Glomerular endothelial cell (primary cell): ENCODE measurements at regions not wholly inside any gene's neighbourhood (a gene's known extent, or its start where the extent isn't known, plus 50 kb on each side); places are given as distances from the start of the nearest gene placed in this dataset.
"Not testable (repeated sequence)": the region's sequence is repeated elsewhere in the genome, so short reads cannot be mapped to it uniquely, and the experiment has no call there.

ENCODE experiments used
- DNase-seq: peaks from one replicate; pipeline ENCODE4 v3.0.0-alpha.2; 2011; ENCODE audit warnings: low read depth, low spot score; ENCODE audit errors: extremely low read depth

DNA sequence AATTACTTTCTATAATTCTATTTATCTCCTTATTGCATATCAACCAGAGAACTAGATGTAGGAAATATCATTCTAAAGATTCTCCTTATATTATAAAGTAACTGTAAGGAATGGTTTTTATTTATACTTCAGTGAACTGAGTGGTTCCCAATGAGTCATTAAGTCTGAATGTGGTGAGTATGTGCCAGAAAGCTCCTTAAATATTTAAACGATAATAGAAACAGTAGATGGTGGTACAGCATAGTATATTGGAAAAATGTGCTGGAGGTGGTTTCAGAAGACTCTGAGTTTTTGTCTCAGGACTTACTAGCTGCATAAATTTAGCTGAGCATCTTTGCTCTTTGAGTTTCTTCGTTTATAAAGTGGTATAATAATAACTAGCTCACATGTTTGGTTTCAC, 653.5 kb downstream of the FAM181B start:
- no peak for DNase-seq

DNA sequence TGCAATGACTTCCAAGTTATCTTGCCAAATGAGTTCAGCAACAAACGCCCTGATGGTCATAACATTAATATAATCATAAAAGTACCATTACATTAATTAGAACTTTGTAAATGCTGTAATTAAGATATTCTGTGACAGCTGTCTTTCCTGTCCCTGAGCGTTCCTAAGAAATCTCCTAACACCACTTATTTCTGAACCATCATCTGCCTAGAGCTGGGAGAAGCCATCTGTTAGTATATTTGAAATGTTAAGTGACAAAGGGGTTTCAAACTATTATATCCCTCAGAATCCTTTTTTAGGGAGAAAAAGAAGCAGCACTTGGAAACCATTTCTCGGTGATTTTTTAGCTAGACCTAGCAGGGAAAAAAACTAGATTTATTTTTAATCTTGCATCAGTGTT, 657.5 kb downstream of the FAM181B start:
- DNase-seq: no peak

DNA sequence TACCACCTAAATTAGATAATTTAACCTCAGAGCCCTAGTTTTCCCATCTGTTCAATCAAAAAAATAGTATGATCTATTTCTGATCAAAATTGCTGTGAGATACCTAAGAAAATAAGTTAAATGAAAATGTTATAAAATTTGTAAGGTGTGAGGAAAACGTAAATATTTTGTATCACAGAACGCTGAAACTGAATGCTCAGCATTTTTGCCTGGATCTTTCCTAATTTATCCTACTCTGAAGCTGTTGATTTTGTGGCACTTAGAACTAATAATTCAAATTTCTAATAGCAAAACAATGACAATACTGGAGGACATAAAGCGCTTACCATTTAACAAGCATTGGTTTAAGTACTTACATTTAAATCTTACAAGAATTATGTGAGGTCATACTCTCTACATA, 674.2 kb downstream of the FAM181B start:
- DNase-seq: no peak

DNA sequence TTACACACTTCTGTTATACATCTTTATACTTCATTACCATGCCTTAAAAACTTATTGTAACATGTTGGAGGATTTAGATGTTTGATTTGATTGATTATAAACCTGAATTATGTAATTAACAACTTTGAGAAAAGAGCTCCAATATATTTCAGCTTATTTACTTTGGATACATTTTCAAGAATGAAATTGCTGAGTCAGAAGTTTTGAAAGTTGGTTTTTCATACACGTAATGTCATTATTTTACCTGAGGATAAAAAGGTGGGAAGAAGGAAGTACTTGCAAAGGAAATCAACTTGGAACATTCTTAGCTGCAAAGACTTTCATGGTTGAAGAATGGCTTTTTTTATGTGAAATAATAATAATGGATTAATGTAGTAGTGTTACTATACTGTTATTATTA, 677.2 kb downstream of the FAM181B start:
- no peak for DNase-seq

DNA sequence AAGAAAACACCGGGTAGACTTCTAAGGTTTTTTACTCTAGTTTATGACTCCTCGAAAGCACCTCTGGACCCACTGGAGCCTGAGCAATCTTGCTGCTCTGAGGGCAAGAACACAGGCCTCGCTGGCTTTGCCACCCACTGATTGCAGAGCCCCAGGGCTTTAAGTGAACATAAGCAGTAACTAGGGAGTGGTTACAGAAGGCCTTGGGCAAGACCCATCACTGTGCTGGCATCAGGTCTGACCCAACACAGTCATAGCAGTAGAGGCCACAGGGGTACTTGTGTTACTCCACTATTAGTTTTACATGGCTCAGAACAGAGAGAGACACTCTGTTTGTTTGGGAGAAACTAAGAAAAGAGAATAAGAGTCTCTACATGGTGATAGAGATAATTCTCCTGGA, 684.5 kb downstream of the FAM181B start:
- DNase-seq: no peak

DNA sequence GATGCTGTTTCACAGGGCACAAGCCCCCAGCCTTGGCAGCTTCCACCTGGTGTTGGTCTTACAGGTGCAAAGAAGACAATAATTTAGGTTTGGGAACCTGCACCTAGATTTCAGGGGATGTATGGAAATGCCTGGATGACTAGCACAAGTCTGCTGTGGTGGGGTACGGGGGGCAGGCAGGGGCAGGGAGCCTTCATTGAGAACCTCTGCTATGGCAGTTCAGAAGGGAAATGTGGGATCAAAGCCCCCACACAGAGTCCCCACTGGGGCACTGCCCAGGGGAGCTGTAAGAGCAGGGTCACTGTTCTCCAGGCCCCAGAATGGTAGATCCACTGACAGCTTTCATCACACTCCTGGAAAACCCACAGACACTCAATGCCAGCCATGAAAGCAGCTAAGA, 686.5 kb downstream of the FAM181B start:
- no peak for DNase-seq

DNA sequence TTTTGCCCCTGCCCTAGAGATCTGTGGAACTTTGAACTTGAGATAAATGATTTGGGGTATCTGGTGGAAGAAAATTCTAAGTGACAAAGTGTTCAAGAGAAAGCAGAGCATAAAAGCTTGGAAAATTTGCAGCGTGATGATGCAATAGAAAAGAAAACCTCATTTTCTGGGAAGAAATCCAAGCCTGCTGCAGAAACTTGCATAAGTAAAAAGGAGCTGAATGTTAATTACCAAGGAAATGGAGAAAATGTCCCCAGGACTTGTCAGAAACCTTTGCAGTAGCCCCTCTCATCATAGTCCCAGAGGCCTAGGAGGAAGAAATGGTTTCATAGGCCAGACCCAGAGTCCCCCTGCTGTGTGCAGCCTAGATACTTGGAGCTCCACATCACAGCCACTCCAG, 686.9 kb downstream of the FAM181B start:
- DNase-seq: no peak

DNA sequence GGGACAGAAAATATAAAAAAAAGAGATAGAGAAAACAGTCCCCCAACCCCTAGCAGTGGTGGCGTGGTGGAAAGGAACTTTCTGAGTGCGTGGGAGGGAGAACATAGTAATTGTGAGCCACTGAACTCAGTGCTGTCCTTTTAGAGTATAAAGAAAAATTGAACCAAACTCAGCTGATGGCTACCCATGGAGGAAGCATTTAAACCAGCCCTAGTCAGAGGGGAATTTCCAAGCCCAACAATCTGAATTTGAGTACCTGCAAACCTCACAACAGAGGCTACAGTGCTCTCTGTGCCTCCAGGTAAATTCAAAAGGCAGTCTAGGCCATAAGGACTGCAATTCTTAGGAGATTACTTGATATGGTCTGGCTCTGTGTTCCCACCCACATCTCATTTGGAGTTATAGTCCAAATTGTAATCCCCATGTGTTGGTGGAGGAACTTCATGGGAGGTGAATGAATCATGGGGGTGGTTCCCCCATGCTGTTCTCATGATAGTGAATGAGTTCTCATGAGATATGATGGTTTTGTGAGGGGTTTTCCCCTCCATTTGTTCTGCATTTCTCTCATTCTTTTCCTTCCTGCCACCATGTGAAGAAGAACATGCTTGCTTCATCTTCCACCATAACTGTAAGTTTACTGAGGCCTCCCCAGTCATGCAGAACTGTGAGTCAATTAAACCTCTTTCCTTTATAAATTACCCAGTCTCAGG, 687.8 kb downstream of the FAM181B start:
- no peak for DNase-seq

DNA sequence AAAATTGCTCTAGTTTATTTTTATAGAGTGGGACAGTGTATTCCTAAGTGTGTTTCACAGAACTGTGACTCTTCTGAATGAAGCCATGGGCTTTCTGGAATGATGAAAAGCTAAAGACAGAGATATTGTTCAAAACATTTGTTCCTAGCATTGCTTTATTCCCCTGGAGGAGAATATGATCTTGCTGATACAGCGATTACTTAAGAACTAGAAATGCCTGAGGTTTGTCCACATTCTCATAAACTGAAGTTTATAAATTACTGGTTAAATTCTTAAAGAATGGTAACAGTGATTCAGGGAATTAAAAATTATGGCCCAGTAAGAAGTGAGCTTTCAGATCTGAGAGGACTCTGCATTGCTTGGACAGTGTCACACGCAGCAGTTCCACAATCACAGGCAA, 690.3 kb downstream of the FAM181B start:
- DNase-seq: no peak

DNA sequence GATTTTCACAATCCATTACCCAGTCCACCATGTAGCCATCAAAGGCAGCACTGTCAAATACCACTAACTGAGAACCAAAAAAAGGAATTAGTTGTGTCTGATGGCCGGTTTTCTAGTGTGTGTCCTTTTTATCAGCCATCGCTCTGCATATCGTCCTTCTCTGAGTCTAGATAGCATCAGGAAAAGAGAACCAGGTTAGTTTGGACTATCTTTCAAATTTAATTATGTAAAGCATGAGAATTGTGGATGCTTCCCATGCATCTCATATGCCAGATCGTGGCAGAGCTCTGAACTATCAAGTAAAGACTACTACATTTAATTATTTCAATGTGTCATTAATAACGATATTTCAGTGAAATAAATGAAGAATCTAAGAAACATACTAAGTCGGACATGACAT, 691.9 kb downstream of the FAM181B start:
- DNase-seq: no peak

DNA sequence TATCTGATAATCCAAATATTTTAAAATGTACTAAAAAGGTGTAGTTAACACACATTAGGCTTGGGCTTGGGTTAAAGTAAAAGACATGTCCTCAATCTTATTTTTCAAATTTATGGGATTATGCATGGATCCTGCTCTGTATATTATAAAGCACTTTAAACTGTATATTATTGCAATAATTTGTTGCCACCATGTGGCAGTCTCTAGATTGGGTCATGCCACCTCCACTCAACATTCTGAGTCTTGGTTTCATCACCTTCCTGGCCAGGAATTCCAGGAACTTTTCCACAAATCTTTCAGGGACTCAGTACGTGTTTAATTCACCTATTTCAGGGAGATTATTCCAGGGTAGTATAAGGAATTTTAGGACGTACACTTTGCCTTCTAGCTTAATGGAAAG, 695.5 kb downstream of the FAM181B start:
- DNase-seq: no peak

DNA sequence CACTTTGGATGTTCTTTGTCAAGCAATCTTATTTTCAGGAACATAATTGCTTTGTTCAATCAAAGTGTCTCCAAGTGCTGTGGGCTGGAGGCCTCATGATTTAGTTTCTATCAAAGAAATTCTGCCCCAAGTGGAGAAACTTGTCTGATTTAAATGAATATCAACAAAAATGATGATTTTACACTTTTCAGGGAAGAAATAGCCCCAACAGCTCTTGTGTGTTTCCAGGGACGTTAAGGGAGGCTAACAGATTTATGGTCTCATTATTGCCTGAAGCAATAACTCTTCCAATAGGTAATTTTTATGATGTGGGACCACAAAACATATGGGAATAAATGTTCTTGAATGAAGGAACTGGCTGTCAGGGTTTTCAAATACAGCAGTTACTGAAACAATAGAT, 699.1 kb downstream of the FAM181B start:
- DNase-seq: no peak

DNA sequence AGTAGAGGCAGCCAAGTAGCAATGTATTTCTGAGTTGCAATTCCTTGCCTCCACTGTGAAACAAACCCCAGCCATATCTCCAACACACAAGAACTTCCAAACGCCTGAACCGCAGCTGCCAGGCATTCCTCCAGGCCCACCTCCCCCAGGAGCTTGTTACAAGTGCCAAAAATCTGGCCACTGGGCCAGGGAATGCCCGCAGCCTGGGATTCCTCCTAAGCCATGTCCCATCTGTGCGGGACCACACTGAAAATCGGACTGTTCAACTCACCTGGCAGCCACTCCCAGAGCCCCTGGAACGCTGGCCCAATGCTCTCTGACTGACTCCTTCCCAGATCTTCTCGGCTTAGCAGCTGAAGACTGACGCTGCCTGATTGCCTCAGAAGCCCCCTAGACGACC, 706.3 kb downstream of the FAM181B start:
- not testable (repeated sequence) for DNase-seq

DNA sequence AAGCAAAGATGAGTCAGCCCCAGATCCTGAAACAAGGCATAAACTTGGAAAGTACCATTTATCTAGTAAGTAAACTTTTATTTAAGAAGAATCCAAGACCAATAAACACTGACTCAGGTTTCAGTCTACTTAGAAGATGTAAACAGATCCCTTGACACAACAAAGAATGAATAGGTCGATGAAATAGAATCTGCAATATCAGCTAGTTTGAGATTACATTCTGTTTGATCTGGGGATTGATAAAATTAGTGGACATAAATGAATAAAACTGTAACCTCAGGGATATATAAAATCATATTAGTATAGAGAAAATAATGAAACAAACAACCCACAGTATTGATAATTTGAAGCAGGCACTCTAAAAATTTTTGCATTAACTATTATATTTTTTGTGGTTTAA, 708.9 kb downstream of the FAM181B start:
- DNase-seq: no peak

DNA sequence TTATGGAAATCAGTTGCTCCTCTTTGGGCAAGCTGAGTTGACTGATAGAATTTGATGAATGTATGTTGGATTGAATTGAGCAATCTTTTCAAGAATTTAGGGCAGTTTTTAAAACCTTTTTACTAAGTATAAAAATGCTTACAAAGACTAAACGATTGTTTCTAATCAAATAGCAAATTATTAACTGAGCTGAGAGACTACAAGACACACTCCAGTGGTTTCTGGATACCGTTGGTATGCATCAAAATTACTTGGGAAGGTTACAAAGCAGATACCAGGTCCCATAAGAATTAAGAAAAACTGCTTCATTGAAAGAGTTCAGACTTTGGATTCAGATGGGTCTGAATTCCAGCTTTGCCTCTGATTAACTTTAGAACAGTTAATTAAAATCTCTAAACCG, 721.4 kb downstream of the FAM181B start:
- DNase-seq: no peak

DNA sequence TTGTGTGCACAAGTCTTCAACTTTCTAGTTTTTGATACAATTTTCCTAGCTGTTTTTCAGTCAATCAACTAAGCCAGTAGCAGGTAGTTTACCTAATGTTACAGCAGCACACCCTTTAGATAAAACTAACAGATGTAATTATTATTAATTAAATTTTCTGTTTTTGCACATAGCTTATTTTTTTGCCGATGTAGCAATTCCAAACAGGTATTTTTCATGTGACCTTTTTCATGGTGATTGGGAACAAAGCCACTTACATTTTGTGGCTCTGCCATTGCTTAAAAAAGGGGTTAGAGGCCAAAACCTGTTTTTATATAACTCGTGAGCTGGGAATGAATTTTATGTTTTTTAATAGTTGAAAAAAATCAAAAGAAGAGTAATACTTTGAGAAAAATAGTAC, 724.5 kb downstream of the FAM181B start:
- DNase-seq: no peak

DNA sequence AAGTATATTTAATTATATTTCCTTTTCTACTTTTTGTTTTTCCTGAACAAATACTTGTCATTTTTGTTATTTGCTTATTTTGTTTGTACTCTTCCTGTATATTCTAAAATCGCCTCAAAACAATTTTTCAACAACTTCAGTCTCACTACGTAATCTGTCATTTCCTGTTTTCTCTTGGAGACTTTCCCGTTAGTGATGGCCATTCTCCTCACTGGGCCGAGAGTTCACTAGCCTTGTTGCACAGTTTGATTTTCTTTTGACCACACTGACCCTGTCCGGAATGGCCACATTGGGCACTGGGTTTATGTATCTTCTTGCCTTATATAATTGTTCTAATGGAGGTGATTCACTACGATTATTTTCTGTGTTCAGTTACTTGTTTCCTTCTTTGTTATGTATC, 726.1 kb downstream of the FAM181B start:
- no peak for DNase-seq

DNA sequence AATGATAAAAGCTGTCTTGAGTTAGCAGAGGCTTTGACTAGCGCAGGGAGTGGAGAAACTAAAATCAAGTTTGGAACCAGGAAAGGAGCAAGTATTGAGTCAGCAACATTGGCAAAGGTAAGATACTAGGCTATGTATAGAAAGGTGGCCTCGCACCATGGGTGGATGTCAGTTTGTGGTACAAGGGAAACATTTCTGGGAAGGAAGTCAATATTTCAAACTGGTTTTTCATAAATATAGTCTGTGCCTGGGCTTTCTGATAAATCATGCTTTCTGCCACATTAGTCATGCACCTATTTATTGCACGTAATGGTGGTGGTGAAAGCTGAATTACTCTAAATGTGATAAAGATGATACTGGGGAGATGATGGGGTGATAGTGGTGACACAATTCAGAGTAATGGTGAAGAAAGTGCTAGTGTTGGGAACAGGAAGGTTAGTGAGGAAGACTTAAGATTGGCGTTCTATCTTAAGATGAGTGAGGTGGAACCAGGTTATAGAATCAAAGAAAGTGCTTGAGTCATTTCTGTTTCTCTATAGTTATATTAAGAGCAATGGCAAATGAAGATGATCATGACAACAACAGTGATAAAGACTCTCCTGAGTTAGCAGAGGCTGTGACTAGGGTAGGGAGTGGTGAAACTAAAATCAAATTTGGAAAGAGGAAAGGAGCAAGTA, 729.0 kb downstream of the FAM181B start:
- DNase-seq: no peak

DNA sequence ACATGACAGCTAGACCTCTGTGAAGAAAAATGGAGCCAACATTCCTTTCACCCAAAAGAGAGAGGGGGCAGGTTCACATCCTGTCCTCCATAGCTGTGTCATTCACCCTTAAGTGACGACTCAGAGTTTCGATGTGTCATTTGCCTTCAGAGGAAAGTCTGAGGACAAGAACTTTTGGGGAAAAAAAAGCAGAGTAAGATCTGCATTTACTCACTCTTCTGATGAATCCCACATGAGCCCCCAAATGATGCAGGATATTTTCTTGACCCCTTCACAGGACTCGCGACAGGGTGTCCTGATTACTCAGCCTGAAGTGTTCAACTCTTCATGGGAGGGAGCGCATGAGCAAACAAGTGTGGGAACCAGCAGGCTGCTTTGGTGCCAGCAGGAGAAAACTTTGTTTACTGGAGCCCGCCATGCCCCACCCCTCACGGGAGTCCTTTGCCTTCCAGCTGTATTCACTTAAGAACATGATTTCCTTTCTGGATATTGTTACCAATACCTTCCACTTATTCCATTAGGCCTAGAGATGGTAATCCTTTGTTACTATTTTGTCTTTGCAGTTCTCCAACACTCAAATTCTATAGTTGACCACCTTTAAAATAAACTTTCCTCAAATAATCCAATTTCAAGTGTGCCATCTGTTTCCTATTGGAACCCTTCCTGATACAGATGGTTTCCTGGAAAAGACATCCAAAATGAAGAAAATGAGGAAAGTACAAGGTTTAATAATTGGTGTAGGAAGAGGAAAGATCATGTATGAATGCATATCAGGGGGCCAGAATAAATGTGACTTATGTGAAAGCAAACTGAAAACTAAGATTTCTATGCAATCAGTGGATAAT, 729.8 kb downstream of the FAM181B start:
- DNase-seq: no peak

DNA sequence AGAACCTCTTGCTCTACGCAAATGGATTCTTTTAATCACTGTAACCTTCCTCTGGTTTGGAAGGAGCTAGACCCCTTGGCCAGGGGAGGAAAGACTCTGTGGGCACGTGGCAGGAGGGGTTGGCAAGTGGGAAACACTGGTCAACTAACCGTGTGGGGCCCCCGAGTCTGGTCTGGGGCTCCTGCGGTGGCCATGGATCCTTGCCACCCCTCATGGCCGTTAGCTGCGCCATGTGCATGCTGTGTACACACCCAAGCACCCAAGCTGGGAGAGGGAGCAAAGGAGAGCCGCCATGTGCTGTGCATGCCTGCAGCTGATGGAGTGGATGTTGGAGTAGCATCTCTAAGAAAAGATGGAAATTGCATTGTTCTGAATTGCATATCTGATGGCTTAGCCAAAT, 730.6 kb downstream of the FAM181B start:
- no peak for DNase-seq

DNA sequence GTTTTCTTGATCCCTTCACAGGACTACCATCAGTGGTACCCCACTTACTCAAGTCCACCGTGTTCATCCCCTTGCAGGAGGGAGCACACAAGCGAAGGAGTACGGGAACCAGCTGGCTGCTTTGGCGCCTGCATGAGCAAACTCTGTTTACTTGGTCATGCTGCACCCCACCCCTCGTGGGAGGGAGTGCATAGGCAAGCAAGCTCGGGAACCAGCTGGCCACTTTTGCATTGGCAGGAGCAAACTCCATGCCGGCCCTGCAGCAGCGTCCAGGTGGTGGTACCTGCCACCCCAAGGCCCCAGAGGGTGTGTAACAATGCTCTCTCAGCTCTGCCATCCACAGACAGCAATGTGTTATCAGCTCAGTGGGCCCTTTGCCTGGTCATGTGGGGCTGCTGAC, 737.8 kb downstream of the FAM181B start:
- no peak for DNase-seq

DNA sequence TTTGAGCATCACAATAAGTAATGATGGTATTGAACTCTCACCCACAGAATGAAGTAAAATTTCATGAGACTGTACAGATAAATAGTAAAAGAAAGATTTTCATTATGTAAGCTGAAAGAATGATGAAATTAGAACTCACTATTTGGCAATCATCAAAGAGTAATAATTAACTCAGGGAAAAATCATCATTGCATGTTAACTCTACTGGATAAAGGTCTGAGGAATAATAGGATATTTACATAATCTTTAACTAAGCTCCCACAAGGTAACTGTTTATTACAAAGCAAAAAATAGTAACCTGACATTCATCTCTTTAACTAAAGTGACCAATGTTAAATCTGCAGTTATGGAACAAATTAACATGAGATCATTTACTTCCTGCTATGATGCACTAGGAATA, 739.9 kb downstream of the FAM181B start:
- no peak for DNase-seq
